ENCODE measurements at regions not wholly inside any gene's neighbourhood (a gene's known extent, or its start where the extent isn't known, plus 50 kb on each side); places are given as distances from the start of the nearest gene placed in this dataset.
"Not testable (repeated sequence)": the region's sequence is repeated elsewhere in the genome, so short reads cannot be mapped to it uniquely, and the experiment has no call there.

DNA sequence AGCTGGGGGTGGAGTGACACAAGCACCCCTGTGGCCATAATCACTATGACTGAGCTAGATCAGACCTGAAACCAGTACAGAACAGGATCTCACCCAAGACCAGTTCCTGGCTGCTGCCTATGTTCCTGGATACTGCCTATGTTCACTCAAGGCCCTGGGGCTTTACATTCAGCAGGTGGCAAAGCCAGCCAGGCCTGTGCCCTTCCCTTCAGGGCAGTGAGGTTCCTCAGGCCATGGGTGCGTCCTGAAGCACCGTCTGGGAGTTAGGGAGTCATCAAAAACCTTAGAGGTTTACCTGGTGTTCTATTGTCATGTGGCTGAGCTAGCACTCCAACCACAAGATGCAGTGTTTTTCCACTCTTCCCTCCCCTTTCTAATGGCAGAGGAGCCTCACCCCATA, 419.8 kb downstream of the TMEM232 start:
- no peak for DNase-seq

DNA sequence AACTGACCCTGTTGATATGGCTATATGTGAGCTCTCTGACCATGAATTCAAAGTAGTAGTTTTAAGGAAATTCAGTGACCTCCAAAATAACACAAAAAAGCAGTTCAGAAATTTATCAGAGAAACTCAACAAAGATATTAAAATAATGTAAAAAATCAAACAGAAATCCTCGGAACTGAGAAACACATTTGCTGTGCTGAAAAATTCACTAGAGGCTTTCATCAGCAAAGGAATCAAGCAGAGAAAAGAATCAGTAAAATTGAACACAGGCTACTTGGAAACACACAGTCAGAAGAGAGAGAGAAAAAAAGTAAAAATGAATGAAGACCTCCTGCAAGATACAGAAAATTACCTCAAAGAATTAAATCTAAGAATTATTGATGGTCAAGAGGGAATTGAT, 417.2 kb downstream of the TMEM232 start:
- DNase-seq, result no peak

DNA sequence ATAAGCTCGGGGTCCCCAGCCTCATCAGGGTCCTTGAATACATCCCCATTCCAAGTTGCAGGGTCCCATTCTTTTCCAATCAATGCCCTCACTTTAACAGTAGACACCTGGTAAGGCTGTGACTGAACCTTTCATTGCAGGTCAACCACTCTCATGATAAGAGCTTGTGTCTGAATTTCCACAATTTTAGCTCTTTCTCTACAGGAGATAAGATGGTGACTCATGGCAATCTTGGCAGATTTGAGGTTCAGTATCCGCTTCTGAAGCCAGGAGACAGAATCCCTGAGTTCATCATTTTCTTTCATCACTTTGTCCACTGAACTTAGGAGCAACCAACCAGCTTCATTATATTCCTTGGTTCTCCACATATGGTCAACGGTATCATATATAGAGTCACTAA, 409.9 kb downstream of the TMEM232 start:
- not testable (repeated sequence) for DNase-seq

DNA sequence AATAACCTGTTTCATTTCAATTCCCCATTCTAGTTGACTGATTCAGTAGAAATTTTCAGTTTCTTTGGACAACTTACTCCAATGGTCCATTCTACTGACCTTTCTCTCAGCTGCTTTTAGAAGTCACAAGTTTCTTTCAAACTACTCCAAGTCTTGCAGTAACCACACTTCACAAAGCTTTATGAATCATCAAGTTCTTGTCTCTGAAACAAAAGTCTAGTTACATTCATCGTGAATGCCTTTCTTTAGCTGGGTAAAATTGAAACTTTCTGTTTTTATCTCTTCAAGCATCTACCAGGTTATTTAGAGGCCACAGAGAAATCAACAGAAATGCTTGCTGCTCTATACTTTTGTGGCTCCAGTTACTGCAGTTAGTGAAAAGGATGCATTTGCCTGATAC, 405.4 kb downstream of the TMEM232 start:
- DNase-seq, result no peak

DNA sequence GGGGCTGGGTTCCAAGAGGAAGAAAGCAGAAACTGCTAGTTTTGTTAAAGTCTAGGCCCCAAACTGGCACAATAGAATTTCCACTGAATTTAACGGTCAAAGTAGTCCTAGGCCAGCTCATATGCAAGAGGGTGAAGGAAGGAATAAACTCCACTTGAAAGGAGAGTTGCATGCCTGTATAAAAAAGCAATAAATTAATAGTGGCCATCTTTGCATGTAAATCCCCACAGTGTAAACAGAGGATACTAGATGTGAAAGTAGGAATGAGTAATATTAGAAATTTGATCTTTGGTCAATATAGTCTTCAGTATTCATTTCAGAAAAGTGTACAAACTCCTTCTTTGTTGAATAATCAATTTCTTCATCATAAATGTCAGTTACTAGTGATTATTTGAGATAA, 403.1 kb downstream of the TMEM232 start:
- DNase-seq, result no peak

DNA sequence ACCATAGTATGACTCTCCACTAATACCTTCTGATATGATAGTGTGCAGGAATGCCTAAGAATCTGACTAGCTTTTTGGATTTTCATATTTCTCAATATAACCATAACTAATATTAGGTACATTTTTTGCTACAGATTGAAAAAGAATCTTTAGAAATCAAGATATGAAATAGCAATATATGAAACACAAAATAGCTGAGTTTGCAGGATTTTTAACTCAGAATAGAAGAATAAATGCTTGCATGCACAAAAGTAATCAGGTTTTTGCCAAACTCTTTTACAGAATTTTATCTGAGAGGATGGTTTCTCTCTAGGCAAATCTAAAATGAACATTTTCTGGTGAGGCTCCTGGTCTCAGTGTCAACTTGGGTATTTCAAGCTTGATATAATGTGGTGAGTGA, 402.6 kb downstream of the TMEM232 start:
- no peak for DNase-seq

DNA sequence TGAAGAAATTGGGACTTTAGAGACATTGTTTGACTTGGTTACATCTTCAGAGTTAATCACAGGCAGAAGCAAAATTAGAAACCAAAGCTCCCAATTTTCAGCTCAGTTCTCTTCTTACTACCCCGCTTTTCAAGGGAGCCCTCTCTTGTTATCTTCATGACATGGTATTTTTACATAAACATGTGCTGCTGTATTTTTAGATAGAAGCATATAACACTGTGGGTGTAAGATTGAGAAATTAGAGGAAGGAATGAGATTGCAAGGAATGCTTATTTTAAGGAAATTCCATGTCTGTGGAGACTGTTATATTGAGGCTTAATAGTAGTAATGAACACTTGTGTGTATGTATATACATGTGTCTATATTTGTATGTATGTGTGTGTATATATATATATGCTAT, 401.6 kb downstream of the TMEM232 start:
- no peak for DNase-seq

DNA sequence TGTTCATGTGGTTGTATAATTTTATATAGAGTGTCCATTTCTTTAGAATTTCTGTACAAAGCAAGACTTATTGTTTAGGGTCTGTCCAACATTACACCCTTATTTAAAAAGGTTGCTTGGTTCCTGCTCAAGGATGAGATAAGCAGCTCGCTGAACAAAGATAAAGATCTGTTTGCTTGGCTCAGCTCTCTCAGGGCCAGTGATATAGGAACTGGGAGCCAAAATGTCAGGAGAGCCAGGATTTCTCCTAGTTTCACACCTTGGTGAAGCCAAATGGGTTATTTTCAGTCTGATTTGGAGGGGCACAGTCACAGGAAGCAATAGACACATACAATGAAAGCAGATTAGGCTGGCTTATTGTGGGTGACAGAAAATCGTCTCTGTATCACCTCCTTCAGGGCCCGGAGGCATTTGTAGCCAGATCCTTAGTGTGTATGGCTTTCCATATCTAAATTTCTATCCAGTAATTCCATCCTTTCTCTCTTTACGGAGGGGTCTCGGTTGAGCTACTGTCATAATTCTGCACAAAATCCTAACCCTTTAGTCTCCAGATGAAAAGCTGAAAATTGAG, 396.4 kb downstream of the TMEM232 start:
- no peak for DNase-seq

DNA sequence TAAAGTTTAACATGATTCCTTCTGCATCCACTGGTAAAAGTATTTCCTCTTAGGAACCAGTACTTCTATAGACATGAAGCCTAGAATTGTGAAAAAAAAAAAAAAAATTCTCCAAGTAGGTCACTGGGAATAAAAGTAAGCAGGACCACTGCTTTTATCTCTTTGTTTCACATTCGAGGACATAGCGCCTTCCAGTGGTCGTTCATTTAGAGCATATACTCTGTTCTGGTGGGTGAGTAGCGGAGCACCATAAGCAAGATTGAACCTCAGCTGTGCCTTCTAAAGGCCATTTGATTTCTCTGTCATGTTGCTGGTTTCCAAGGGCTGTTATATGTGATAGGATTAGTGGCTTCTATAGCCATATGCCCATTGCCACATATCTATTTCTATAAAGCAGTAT, 393.1 kb downstream of the TMEM232 start:
- no peak for DNase-seq

DNA sequence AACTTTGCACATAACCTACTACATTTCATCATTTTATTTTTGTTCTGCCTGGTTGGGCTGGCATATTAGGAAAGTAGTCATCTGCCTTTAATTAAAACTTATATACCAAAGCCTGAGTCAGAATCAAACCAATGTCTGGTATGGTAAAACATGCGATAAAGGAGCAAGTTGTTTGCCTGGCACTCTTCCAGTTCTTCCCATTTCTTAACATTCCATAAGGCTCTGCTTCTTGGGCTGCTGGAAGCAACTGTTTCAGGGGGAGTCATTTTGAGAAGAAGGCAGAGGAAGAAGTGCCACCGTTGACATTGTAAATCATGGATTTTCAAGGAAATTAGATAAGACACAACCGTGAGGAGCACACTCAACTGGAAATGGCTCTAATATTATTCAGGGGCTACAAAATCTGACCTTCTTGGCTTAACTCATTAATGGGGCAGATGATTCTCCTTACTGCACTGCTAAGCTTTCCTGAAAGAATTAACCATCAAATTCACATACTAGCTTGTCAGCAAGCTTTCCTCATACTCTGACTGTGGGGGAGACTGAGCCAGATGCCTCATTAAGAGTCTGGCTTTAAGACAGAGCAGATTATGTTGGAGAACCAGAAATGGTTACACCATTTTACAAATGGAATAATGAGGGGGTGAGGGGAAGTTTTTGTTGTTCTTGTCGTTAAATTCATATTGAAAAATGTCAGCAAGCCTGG, 391.0 kb downstream of the TMEM232 start:
- no peak for DNase-seq

DNA sequence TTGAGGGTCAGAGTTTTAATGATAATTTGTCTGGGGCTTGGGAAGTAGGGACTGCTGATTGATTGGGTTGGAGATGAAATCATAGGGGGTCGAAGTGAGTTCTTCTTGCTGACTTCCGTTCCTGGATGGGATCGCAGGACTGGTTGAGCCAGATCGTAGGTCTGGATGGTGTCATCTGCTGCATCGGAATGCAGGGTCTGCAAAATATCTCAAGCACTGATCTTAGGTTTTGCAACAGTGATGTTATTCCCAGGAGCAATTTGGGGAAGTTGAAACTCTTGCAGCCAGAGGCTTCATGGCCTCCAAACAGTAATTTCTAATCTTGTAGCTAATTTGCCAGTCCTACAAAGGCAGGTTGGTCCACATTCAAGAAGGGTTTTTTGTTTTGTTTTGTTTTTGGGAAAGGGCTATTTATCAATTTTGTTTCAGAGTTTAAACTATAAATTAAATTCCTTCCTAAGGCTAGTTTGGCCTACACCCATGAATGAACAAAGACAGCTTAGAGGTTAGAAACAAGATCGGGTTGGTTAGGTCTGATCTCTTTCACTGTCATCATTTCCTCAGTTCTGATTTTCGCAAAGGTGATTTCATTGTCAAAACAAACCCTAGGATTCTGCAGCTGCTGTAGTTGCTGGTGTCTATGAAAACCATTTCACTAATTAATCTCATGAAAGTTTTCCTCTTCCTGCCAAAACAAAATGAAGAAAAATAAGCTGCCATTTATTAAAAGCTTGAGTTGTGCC, 388.0 kb downstream of the TMEM232 start:
- no peak for DNase-seq

DNA sequence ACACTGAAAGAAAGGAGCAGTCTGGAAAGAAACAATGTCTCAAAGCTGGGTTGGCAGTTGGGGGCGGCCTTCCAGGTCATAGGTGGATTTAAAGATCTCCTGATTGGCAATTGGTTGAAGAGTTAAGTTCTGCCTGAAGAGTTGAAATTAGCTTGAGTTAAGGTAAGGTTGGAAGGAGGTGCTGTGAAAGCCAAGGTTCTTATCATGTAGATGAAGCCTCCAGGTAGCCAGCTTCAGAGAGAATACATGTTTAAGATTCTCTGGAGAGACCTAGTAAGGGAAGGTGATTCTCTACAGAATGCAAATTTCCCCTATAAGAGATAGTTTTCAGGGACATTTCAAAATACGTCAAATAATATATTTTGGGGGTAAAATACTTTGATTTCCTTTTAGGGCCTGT, 387.1 kb downstream of the TMEM232 start:
- no peak for DNase-seq

DNA sequence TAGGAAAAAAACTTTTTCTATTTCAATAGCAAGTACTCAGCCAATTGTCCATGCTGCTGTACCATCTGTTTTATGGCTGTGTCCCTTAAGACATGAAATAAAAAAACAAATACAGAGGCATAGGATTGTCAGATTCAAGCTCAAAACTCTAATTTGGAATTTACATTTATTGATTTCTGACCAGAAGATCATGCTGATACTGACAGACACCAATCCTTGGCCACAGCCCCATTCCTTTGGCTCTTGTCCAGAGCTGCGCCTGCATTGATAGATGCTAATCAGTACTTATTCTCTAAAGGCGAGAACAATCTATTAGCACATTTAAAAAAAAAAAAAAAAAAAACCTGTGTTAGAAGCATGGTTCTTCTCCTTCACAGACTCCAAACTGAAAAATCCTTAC, 384.6 kb downstream of the TMEM232 start:
- DNase-seq, result no peak

DNA sequence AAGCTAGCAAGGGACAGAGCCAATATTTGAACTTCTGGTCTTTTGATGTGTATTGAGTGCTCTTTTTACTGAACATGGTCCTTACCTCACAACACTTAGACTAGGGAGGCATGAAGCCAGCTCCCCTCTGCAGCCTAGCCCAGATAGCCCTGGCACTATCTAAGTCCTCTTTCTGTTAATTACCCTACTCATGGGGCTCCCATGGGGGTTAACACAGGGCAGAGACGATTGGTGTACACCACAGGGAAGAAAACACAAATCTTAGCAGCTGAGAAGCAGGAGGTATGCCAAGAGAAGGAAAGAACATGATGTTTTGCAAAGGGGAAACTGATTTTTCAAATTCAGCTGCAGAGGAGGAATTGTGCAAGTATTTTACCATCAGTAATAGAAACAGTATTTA, 383.8 kb downstream of the TMEM232 start:
- no peak for DNase-seq

DNA sequence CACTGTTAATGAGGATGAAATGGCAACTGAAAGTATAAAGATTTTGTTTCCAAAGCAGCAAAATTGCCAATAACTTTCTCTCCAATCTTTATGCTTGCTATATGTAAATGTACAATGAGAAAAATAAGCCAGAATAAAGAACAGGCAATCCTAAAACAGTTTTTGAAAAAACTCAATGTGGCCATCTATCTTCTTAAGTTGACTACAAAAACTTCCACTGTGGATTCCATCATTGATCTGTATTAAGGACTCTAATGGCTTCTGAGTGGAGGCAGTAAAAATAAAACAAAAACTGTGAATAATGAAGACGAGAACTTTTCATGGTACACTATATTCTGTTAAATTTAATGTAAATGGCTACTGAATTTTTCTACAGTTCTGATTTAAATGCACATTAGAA, 382.9 kb downstream of the TMEM232 start:
- DNase-seq, result no peak

DNA sequence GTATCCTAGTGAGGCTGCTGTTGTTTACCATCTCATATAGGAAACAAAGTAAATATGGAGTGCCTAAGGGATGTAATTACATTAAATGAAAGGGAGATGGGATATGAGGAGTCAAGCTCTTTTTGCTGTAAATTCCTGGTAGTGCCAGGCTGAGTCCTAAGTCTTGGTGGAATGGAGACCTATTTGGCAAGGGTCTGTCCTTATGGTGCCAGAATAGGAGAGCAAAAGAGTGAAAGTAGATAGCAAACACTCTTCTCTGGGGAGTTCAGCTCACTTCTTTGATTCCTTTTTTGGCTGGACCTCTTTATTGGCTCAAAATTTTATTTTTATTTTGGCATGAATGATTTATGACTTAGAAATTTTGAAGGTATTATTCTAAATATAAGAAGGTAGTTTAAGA, 380.8 kb downstream of the TMEM232 start:
- DNase-seq, result no peak

DNA sequence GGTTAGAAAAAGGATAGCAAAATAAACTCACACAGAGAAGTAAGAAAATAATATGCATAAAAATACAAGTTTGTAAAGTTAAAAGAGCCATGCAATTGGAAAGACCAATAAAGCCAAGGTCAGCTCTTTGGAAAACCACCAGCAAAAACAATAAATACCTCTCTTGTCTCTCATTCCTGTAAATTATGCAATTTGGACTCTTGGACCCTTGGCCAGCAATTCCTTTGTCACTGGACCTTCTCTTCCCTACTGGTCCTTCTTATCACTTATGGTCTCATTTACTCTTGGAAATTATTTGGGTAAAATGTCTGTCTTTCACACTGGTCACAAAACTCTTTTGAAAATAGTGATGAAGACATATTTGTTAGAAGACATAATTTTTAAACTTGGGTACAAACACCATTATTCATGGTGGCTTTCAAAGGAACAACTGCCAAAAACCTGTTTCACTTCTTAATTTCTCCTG, 379.5 kb downstream of the TMEM232 start:
- DNase-seq, result no peak

DNA sequence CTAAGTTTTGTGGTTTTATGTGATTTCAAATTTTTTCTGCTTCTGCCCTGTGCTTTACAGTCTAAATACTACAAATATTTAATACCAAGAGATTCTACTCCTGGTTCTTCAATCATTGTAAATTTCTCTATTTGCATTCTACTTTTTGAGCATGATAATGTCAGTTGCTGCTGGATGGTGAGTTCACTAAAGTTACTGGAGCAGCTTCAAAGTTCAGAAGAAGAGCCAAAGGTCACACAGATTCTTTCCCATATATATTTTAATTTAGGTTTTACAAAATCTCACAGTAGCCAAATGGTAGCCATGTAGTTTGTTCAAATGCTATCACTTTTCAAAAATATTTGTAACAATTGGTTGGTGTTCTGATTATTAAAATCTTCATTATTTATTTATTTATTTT, 378.7 kb downstream of the TMEM232 start:
- no peak for DNase-seq

DNA sequence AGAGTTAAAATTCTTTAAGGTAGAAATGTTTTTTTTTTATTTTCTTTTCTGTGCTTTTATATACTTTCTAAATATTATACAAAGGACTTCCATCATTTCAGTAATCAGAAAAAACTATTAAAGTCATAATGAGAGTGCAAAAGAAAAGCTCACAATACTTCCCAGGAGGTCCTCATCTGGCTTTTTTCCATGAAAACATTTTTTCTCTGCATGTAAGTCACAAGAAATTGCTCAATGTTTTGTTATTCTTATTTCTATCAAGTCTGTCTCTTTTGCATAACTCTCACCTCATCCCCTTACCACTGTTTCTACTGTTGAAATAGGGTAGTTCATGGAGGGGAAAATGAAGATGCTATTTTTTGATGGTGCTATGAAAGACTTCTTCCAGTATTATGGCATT, 375.0 kb downstream of the TMEM232 start:
- DNase-seq, result no peak

DNA sequence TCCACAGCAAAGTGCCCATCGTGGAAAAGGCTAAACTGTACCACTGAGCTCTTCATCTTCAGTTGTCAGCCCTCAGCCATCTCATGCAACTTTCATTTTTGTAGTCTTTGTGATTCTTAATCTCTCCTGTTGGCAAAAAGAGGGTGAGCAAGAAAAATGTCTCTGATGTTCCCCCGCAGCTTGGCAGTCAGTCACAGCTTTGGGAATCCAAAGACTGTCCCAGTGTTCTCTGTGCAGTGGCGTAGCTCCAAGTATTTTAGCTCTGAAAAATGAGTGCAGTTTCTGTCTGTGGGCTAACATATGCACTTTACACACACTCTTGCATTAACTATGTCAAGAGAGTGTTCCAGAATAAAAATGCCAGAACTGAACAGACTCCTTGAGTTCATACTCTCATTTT, 372.2 kb downstream of the TMEM232 start:
- DNase-seq, result no peak

DNA sequence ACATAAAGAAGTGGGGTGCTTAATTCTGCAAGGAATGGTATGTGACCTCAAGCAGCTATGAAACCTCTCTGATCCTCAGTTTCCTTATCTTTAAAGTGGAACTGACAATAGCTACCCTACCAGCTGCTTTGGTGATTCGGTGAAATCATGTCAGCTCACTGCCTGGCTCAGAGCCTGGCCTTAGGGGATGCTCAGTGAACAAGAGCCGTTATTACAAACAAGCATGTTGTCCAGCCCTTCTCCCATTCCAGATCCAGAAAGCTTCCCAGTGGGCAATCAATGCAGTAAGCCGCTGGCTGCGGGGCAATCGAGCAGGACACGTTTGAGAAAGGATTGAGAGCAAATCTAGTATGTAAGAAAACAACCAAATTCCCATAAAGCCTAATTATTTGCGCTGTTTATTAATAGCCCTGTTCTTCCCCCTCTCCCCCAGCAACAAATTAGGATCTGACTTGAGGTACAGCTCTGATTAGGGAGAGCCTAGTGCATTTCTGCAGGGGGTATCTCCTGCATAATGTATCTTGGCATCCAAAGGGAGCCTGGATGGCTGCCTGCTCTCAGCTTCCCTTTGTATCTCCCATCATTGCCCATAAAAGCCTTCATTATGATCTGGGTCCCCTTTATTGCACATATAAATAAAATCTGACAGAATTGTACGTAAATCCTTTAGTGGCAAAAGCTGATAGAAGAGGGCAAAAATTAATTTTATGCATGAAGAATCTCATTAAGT, 371.4 kb downstream of the TMEM232 start:
- no peak for DNase-seq

DNA sequence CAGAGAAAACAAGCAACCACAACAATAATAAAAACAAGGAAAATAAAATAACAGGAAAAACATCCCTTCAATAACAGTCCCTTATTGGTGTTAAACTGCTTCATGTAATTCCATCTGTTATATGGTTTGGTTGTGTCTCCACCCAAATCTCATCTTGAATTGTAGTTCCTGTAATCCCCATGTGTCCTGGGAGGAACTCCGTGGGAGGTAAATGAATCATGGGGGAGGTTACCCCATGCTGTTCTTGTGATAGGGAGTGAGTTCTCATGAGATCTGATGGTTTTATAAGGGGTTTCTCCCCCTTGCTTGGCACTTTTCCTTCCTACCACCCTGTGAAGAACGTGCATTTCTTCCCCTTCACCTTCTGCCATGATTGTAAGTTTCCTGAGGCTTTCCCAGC, 369.8 kb downstream of the TMEM232 start:
- no peak for DNase-seq

DNA sequence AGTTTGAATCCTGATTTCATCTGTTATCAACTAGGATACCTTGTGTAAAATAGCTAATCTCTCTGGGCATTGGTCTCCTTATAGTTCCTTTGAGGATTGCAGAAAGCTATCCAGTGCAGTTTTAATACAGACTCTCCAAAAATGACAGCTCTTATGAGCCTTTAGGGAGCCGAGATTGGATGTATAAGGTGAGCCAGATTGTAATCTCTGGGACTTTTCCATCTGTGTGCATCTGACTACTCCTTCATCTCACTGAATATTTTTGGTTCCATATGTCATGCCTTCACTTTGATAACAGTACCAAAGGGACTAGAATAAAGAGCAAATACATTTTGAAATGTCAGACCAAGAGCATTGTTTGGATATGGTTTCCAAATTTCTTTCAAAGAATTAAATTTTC, 367.2 kb downstream of the TMEM232 start:
- no peak for DNase-seq
